ENCODE measurements at regions not wholly inside any gene's neighbourhood (a gene's known extent, or its start where the extent isn't known, plus 50 kb on each side); places are given as distances from the start of the nearest gene placed in this dataset.

DNA sequence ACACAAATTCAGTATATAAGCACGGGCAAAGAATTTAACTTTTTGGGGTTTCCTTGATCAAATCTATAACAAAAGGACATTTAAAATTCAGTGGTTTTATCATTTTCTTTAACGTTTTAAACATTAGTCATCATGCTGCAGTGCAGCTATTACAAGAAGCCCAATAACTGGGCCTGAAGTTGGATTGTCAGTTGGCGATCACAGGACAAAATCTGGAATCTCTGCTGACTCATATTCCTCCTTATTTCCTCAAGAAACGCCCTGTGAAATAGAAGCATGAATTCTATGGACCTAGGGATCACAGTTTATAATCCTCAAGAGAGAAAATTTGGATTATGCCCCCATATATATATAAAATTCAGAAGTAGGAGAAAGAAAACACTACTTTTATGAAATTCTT lies 971.6 kb upstream of the MIR17HG start (continued):
- TF ChIP-seq, protein P1, sequence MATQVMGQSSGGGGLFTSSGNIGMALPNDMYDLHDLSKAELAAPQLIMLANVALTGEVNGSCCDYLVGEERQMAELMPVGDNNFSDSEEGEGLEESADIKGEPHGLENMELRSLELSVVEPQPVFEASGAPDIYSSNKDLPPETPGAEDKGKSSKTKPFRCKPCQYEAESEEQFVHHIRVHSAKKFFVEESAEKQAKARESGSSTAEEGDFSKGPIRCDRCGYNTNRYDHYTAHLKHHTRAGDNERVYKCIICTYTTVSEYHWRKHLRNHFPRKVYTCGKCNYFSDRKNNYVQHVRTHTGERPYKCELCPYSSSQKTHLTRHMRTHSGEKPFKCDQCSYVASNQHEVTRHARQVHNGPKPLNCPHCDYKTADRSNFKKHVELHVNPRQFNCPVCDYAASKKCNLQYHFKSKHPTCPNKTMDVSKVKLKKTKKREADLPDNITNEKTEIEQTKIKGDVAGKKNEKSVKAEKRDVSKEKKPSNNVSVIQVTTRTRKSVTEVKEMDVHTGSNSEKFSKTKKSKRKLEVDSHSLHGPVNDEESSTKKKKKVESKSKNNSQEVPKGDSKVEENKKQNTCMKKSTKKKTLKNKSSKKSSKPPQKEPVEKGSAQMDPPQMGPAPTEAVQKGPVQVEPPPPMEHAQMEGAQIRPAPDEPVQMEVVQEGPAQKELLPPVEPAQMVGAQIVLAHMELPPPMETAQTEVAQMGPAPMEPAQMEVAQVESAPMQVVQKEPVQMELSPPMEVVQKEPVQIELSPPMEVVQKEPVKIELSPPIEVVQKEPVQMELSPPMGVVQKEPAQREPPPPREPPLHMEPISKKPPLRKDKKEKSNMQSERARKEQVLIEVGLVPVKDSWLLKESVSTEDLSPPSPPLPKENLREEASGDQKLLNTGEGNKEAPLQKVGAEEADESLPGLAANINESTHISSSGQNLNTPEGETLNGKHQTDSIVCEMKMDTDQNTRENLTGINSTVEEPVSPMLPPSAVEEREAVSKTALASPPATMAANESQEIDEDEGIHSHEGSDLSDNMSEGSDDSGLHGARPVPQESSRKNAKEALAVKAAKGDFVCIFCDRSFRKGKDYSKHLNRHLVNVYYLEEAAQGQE (IDR thresholded peaks at IDR 0.05) = no peak
- no peak for TF ChIP-seq HNF4G (IDR thresholded peaks at IDR 0.05)

DNA sequence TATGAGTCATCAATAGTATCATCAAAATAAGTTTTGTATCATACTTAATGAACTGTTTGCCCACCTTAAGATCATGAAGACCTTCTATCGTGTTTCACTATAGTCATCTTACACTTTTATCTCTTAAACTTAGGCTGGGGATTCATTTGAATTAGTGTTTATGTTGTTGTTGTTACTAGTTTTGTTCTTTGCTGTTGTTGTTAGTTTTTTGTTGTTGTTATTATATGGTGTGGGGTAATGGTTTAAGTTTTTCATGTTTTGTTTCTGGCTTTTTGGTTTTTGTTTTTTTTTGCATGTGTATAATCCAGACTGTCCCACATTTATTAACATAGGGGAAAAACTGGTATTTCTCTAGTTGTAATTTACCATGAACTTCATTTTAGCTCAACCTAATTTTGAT lies 965.1 kb upstream of the MIR17HG start:
- H3K36me3 ChIP-seq (ENCODE audit: control insufficient read depth in 4 of 4, insufficient read depth in 3 of 4, low read depth in 1 of 4, low read length in 3 of 4) = no peaks in the 10 kb centered on the region
- no peaks in the 10 kb centered on the region for H3K4me1 ChIP-seq (ENCODE audit: control insufficient read depth in 4 of 4, insufficient read depth in 4 of 4, low read length in 3 of 4)
- no peak overlapping the region for H3K4me3 ChIP-seq (ENCODE audit: low read depth in 1 of 3, low read length in 3 of 3)
- H3K9ac ChIP-seq (ENCODE audit: low read depth in 1 of 2, low read length in 2 of 2) = no peak overlapping the region
- no peaks in the 10 kb centered on the region for H3K27me3 ChIP-seq (ENCODE audit: control insufficient read depth in 4 of 4, insufficient read depth in 4 of 4, low read length in 3 of 4)
- WGBS = 82% methylated on average over 1 of the region's 1 CpG
- no peak for DNase-seq (ENCODE audit: low spot score)
- no peaks in the 10 kb centered on the region for H3K9me3 ChIP-seq (ENCODE audit: control insufficient read depth in 4 of 4, low read length in 3 of 4)
- H3K27ac ChIP-seq (ENCODE audit: low read depth in 1 of 2, low read length in 2 of 2) = no peak overlapping the region
- TF ChIP-seq JUND (IDR thresholded peaks at IDR 0.05) (no peak), RXRA (IDR thresholded peaks at IDR 0.05) (no peak), YY1 (IDR thresholded peaks at IDR 0.05) (no peak), EGR1 (IDR thresholded peaks at IDR 0.05; ENCODE audit: low read depth in 2 of 2) (no peak), HNF4A (conservative IDR thresholded peaks at IDR 0.05) (no peak), FOXA1 (IDR thresholded peaks at IDR 0.05) (no peak), TAF1 (conservative IDR thresholded peaks at IDR 0.05) (no peak), NR2F2 (IDR thresholded peaks at IDR 0.05) (no peak), SP1 (IDR thresholded peaks at IDR 0.05) (no peak), FOXA2 (IDR thresholded peaks at IDR 0.05) (no peak), HNF4G (IDR thresholded peaks at IDR 0.05) (no peak), RAD21 (IDR thresholded peaks at IDR 0.05) (no peak)
- TF ChIP-seq, protein P2, sequence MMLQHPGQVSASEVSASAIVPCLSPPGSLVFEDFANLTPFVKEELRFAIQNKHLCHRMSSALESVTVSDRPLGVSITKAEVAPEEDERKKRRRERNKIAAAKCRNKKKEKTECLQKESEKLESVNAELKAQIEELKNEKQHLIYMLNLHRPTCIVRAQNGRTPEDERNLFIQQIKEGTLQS (IDR thresholded peaks at IDR 0.05) = no peak
- TF ChIP-seq, protein P3, sequence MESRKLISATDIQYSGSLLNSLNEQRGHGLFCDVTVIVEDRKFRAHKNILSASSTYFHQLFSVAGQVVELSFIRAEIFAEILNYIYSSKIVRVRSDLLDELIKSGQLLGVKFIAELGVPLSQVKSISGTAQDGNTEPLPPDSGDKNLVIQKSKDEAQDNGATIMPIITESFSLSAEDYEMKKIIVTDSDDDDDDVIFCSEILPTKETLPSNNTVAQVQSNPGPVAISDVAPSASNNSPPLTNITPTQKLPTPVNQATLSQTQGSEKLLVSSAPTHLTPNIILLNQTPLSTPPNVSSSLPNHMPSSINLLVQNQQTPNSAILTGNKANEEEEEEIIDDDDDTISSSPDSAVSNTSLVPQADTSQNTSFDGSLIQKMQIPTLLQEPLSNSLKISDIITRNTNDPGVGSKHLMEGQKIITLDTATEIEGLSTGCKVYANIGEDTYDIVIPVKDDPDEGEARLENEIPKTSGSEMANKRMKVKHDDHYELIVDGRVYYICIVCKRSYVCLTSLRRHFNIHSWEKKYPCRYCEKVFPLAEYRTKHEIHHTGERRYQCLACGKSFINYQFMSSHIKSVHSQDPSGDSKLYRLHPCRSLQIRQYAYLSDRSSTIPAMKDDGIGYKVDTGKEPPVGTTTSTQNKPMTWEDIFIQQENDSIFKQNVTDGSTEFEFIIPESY (IDR thresholded peaks at IDR 0.05) = no peak
- TF ChIP-seq, protein P4, sequence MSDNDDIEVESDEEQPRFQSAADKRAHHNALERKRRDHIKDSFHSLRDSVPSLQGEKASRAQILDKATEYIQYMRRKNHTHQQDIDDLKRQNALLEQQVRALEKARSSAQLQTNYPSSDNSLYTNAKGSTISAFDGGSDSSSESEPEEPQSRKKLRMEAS (IDR thresholded peaks at IDR 0.05) = no peak
- TF ChIP-seq, protein P1 (IDR thresholded peaks at IDR 0.05) = no peak

All from liver (tissue), 7 donors.